ENCODE measurements at regions not wholly inside any gene's neighbourhood (a gene's known extent, or its start where the extent isn't known, plus 50 kb on each side); places are given as distances from the start of the nearest gene placed in this dataset.
"Not testable (repeated sequence)": the region's sequence is repeated elsewhere in the genome, so short reads cannot be mapped to it uniquely, and the experiment has no call there.

DNA sequence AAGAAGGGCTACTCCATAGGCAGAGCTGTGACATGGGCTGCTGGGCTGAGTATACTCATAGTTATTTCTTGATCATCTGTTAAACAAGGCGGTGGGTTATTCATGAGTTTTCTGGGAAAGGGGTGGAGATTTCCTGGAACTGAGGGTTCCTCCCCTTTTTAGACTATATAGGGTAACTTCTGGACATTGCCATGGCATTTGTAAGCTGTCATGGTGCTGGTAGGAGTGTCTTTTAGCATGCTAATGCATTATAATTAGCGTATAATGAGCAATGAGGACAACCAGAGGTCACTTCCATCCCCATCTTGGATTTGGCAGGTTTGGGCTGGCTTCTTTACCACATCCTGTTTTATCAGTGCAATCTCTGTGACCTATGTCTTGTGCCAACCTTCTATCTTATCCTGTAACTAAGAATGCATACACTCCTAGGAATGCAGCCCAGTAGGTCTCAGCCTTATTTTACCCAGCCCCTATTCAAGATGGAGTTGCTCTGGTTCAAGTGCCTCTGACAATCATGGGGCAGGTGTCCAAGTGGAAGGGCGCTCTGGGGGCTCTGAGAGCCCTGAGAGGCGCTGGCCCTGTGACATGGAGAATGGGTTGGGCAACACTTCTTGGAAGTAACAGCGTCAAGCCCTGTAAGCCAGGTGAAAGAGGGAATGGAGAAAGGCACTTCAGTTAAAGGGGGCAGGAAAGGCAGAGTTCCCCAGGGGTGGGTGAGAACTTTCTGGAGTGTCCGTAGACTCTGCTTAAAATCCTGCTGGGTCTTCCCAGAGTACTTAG, 354.2 kb upstream of the SULF2 start:
- in situ Hi-C loops (cut with MboI; ENCODE audit: low pct_unique_long_range_greater_than_20kb, low sequenced_read_pairs, unreplicated experiment): no loop called here
- no peak for DNase-seq (ENCODE audit: low spot score)
- TF ChIP-seq, protein P1, sequence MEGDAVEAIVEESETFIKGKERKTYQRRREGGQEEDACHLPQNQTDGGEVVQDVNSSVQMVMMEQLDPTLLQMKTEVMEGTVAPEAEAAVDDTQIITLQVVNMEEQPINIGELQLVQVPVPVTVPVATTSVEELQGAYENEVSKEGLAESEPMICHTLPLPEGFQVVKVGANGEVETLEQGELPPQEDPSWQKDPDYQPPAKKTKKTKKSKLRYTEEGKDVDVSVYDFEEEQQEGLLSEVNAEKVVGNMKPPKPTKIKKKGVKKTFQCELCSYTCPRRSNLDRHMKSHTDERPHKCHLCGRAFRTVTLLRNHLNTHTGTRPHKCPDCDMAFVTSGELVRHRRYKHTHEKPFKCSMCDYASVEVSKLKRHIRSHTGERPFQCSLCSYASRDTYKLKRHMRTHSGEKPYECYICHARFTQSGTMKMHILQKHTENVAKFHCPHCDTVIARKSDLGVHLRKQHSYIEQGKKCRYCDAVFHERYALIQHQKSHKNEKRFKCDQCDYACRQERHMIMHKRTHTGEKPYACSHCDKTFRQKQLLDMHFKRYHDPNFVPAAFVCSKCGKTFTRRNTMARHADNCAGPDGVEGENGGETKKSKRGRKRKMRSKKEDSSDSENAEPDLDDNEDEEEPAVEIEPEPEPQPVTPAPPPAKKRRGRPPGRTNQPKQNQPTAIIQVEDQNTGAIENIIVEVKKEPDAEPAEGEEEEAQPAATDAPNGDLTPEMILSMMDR (IDR thresholded peaks at IDR 0.05; ENCODE audit: extremely low read depth, insufficient read depth, missing control alignments): no peak

DNA sequence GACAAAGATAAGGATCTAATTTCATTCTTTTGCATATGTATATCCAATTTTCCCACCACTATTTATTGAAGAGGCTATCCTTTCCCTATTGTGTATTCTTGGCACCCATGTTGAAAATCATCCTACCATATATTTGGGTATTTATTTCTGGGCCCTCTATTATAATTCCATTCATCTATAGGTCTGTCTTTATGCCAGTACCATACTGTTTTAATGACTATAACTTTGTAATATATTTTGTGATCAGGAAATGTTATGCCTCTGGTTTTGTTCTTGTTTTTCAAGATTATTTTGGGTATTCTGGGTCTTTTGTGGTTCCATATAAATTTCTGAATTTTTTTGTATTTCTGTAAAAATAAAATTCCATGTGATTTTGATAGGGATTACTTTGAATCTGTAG, 347.6 kb upstream of the SULF2 start:
- no peak for DNase-seq (ENCODE audit: low spot score)
- in situ Hi-C loops (cut with MboI; ENCODE audit: low pct_unique_long_range_greater_than_20kb, low sequenced_read_pairs, unreplicated experiment): no loop called here
- TF ChIP-seq, protein P1 (IDR thresholded peaks at IDR 0.05; ENCODE audit: extremely low read depth, insufficient read depth, missing control alignments): no peak

DNA sequence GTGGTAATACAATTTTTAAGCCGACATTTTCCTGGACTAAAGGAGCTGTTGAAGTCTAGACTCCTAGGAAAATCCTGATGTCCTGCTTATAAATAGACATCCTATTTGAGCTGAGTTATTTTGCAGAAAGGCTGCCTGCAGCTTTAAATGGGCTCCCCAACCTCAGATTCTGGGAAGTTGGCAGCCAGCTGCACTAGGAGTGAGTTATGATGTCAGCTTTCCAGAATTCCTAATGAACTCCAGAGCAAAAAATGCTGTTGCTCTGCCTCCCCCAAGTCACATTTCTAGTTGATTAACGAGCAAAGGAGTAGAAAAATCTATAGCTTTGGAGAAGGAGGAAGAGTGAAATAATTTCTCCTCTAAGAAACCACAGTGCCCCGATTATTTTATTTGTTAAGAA, 346.3 kb upstream of the SULF2 start:
- in situ Hi-C loops (cut with MboI; ENCODE audit: low pct_unique_long_range_greater_than_20kb, low sequenced_read_pairs, unreplicated experiment): no loop called here
- TF ChIP-seq, protein P1 (IDR thresholded peaks at IDR 0.05; ENCODE audit: extremely low read depth, insufficient read depth, missing control alignments): no peak
- no peak for DNase-seq (ENCODE audit: low spot score)

GRCh38 chr20:48129345-48129942, 344.2 kb upstream of the SULF2 start:
- in situ Hi-C loops (cut with MboI; ENCODE audit: low pct_unique_long_range_greater_than_20kb, low sequenced_read_pairs, unreplicated experiment): no loop called here
- TF ChIP-seq, protein P1 (IDR thresholded peaks at IDR 0.05; ENCODE audit: extremely low read depth, insufficient read depth, missing control alignments): no peak
- no peak for DNase-seq (ENCODE audit: low spot score)

GRCh38 chr20:48128436-48128835, 343.2 kb upstream of the SULF2 start:
- TF ChIP-seq, protein P1 (IDR thresholded peaks at IDR 0.05; ENCODE audit: extremely low read depth, insufficient read depth, missing control alignments): no peak
- in situ Hi-C loops (cut with MboI; ENCODE audit: low pct_unique_long_range_greater_than_20kb, low sequenced_read_pairs, unreplicated experiment): no loop called here
- DNase-seq (ENCODE audit: low spot score): no peak

DNA sequence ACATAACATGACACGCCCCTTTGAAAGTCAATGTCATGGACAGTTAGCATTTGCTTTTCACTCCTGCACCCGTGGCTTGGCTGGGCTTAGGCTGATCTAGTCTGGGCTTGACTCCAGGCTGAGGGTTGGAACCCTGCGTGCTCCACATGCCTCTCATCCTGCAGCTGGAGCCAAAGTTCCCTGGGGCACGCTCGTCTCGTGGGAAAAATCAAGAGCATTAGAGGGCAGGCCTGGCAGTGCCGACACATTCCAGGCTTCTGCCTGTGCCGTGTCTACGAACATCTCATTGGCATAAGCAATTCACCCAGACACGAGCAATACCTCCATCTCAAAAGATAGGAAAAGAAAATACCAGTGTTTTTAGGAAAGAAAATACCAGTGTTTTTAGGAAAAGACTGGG, 342.7 kb upstream of the SULF2 start:
- DNase-seq (ENCODE audit: low spot score); in situ Hi-C loops (cut with MboI; ENCODE audit: low pct_unique_long_range_greater_than_20kb, low sequenced_read_pairs, unreplicated experiment): not testable (repeated sequence)

- in situ Hi-C loops (cut with MboI; ENCODE audit: low pct_unique_long_range_greater_than_20kb, low sequenced_read_pairs, unreplicated experiment); DNase-seq (ENCODE audit: low spot score): not testable (repeated sequence)
These were observed 341.9 kb upstream of the SULF2 start for GRCh38 chr20:48127133-48127532.
